HAP-1 (cell line): ENCODE measurements at regions not wholly inside any gene's neighbourhood (a gene's known extent, or its start where the extent isn't known, plus 50 kb on each side); places are given as distances from the start of the nearest gene placed in this dataset.

ENCODE experiments used
- DNase-seq, 2 experiments: peaks; one replicate each; pipeline ENCODE4 v3.0.0-alpha.2; 2016 to 2020; ENCODE audit warnings: low spot score in 2 of 2
- H3K27me3 ChIP-seq: fragments of 250-450 bp; sonication (Bioruptor Pico); 2 replicates; pipeline ENCODE4 v1.5.1; 2020; ENCODE audit warnings: low read depth, mild to moderate bottlenecking, moderate library complexity
- H3K36me3 ChIP-seq: fragments of 250-450 bp; sonication (Bioruptor Pico); replicated peaks from 2 replicates; pipeline ENCODE4 v1.5.1; 2020; ENCODE audit warnings: mild to moderate bottlenecking
- H3K4me1 ChIP-seq: fragments of 250-450 bp; sonication (Bioruptor Pico); 2 replicates; pipeline ENCODE4 v1.5.1; 2020; ENCODE audit warnings: mild to moderate bottlenecking
- H3K4me3 ChIP-seq: fragments of 250-450 bp; sonication (Bioruptor Pico); 2 replicates; pipeline ENCODE4 v1.5.1; 2020; ENCODE audit warnings: mild to moderate bottlenecking, moderate library complexity
- H3K9me3 ChIP-seq: fragments of 250-450 bp; sonication (Bioruptor Pico); 2 replicates; pipeline ENCODE4 v1.5.1; 2020; ENCODE audit warnings: mild to moderate bottlenecking, moderate library complexity
- in situ Hi-C: fragments of 300-500 bp; cut with MboI; formaldehyde crosslinking; loops from 3 replicates; pipeline ENCODE4 v1.14.3; 2020; ENCODE audit warnings: low sequenced_read_pairs, inconsistent platforms, mixed read lengths

DNA sequence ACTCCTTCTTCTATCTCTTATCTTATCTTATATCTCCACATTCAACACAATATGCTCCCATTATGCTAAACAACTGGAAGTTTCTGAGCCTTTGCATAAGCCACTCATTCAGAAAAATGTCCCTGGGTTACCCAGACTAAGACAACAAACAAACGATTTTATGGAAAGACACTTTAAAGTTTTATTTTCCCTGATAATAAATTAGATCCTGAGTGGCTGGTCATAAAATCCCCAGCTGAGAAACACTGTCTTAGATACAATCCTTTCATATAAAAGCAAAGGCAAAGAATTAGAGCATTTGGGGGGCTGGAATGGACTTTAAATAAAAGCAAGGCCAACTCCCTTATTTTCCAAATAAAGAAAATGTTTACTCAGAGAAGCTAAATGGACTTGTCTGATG is 322.3 kb downstream of the GBE1 start:
- H3K36me3 ChIP-seq: no peaks in the 10 kb centered on the region
- H3K27me3 ChIP-seq: peaks cover 9% of the 10 kb centered on the region
- H3K9me3 ChIP-seq: no peaks in the 10 kb centered on the region
- peaks cover 7% of the 10 kb centered on the region for H3K4me1 ChIP-seq
- in situ Hi-C loops: no loop called here
- peak in 1 of 2 experiments; percentile 46 for DNase-seq
- no peak overlapping the region for H3K4me3 ChIP-seq

DNA sequence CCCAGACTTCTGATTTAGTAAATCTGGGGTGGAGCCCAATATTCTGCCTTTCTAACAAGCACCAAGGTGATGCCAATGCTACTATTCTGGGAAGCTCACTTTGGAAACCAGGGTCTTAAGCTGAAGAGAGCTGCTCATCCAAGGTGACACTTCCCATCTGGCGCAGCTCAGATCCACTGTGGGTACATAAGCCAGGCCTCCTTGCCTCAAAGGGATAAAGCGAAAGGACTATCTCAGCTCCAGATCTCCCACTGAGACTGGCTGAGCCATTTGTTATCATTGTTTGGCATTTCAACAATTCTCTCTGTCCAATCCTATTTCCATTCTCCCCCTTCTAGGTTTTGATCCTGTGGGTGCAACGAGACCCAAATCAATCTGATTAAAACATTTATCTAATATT is 323.8 kb downstream of the GBE1 start:
- DNase-seq: no peak
- Histone ChIP-seq H3K27me3 (peaks cover 9% of the 10 kb centered on the region), H3K4me1 (peaks cover 3% of the 10 kb centered on the region; the same call in 1 of the 2 replicates), H3K9me3 (no peaks in the 10 kb centered on the region), H3K4me3 (no peak overlapping the region), H3K36me3 (no peaks in the 10 kb centered on the region)
- in situ Hi-C loops: no loop called here

DNA sequence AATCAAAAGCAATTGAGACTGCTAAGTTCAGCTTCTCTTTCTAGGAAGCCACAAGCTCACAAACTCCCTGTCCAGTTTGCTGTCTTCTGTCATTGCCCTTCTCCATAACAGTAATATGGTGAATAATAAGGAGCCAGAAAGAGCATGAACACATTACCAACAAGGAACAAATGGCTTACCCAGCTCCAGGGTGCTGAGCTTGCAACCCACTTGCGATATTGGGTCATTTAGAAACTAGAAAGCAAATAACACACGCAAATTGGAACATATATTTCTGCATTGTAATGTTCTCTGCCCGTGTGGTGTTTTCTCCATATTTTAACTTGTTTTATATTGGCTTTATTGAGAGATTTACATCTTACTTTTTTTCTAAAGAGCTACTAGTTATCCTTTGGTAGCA is 325.3 kb downstream of the GBE1 start:
- Histone ChIP-seq H3K27me3 (peaks cover 9% of the 10 kb centered on the region), H3K36me3 (no peaks in the 10 kb centered on the region), H3K4me3 (no peak overlapping the region), H3K4me1 (peaks cover 3% of the 10 kb centered on the region; the same call in 1 of the 2 replicates), H3K9me3 (no peaks in the 10 kb centered on the region)
- in situ Hi-C loops: no loop called here
- DNase-seq: no peak

DNA sequence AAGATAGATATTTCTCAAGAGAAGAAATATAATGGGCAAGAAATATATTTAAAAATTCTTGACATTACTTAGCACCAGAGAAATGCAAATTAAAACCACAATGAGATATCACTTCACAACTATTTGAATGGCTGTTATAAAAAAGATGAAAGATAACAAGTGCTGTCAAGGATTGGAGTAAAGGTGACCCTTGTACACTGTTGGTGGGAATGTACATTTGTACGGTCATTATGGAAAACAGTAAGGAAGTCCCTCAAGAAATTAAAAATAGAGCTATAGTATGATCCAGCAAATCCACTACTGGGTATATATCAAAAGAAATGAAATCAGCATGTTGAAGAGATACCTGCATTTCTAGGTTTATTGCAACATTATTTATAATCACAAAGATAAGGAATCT is 326.4 kb downstream of the GBE1 start:
- H3K4me1 ChIP-seq: peaks cover 3% of the 10 kb centered on the region; the same call in 1 of the 2 replicates
- H3K27me3 ChIP-seq: peaks cover 9% of the 10 kb centered on the region
- in situ Hi-C loops: no loop called here
- H3K36me3 ChIP-seq: no peaks in the 10 kb centered on the region
- no peak for DNase-seq
- H3K4me3 ChIP-seq: no peak overlapping the region
- no peaks in the 10 kb centered on the region for H3K9me3 ChIP-seq

DNA sequence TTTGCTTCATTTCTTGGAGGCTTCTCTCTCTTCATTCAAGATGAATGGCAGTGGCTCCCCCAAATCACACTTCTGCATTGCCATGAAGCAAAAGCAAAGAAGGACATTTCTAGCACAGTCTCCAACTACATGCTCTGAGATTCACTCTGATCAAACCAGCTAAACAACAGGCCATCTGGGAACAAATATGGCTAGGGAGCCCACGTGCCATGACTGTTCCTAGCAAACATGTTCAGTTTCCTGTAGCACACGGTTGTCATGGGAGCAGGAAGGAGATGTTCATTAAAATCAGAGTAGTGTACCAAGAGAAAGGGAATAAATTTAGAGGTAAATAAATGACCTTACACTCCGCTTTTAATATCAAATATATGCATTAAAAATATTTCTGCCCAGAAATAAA is 327.3 kb downstream of the GBE1 start:
- Histone ChIP-seq H3K36me3 (no peaks in the 10 kb centered on the region), H3K27me3 (peaks cover 9% of the 10 kb centered on the region)

DNA sequence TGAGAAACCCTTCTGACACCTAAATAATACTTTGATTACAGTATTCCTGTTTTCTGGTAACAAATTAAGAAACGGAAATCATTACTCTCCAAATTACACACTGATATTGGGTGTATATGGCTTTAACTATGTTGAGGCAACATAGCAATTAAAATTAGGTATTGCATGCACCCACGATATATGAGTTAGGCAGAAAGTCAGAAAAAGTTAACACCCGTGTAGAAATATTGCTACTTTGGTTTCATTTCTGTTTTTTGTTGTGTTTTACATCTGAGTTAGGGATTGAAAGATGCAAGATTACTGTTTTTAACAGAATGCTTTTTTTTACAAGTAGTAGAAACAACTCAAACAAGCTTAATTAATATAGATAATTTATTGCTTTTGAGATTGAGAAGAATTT is 327.8 kb downstream of the GBE1 start:
- no peak overlapping the region for H3K4me3 ChIP-seq
- no peaks in the 10 kb centered on the region for H3K9me3 ChIP-seq
- in situ Hi-C loops: no loop called here
- DNase-seq: no peak
- H3K4me1 ChIP-seq: no peaks in the 10 kb centered on the region
- no peaks in the 10 kb centered on the region for H3K36me3 ChIP-seq
- H3K27me3 ChIP-seq: peaks cover 9% of the 10 kb centered on the region

More for the DNA sequence above, 327.3 kb downstream of the GBE1 start:
- no peaks in the 10 kb centered on the region for H3K9me3 ChIP-seq
- no peak for DNase-seq
- no peak overlapping the region for H3K4me3 ChIP-seq
- in situ Hi-C loops: no loop called here
- peaks cover 1% of the 10 kb centered on the region; the same call in 1 of the 2 replicates for H3K4me1 ChIP-seq

DNA sequence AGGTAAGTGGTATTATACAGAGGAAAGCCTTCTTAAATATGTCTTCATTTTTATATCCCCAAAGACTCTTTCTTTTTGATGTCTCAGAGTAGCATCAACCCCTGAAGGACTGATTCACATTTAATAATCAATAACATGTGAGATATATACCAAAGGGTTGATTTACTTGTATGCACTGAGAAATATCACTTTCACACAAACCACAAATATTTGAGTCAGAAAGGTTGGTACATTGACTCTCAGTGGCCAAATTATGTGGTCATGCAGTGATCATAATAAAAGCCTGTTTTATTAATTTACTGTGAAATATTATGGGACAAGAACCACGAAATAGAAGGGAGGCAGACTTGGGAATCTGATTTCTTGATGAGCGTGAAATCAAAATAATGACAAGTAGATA is 329.0 kb downstream of the GBE1 start:
- DNase-seq: no peak
- peaks cover 9% of the 10 kb centered on the region for H3K27me3 ChIP-seq

DNA sequence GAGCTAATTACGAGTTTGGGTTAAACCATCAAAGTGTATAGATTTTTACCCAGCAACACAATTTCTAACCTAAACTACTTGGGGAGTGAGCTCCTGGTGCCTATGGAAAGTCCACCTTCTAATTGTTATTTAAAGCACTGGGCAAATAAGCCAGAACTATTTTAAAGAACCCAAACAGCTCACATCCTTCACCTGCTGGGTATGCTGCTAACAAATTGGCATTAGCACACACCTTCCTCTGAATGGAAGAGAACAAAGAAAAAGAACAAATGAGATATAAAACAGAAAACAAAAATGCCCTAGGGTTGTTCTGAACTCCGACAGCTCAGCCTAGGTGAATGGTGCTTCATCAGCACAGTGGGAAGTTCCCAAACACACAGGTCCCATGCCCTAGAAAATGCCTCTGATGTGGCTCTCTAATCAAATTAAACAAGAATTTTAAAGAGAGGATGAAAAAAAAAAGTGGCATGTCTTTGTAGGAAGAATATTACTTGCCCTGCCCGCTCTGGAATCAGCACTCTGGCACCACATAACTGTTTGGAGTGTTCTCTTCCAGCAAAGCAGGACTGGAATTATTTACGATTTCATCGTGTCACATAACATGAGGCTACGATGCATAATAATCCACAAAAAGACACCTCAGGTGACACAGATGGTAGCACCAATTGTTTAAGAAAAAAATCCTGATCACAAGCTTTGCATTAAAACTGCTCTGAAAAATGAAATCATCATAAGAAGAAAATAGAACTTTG is 334.4 kb downstream of the GBE1 start:
- no peaks in the 10 kb centered on the region for H3K36me3 ChIP-seq
- no peak overlapping the region for H3K4me3 ChIP-seq
- DNase-seq: no peak
- in situ Hi-C loops: no loop called here
- no peaks in the 10 kb centered on the region for H3K4me1 ChIP-seq
- H3K27me3 ChIP-seq: no peaks in the 10 kb centered on the region; the same call in 1 of the 2 replicates
- no peaks in the 10 kb centered on the region for H3K9me3 ChIP-seq

More for the DNA sequence above, 329.0 kb downstream of the GBE1 start:
- Histone ChIP-seq H3K4me3 (no peak overlapping the region), H3K9me3 (no peaks in the 10 kb centered on the region), H3K36me3 (no peaks in the 10 kb centered on the region), H3K4me1 (no peaks in the 10 kb centered on the region)
- in situ Hi-C loops: no loop called here

DNA sequence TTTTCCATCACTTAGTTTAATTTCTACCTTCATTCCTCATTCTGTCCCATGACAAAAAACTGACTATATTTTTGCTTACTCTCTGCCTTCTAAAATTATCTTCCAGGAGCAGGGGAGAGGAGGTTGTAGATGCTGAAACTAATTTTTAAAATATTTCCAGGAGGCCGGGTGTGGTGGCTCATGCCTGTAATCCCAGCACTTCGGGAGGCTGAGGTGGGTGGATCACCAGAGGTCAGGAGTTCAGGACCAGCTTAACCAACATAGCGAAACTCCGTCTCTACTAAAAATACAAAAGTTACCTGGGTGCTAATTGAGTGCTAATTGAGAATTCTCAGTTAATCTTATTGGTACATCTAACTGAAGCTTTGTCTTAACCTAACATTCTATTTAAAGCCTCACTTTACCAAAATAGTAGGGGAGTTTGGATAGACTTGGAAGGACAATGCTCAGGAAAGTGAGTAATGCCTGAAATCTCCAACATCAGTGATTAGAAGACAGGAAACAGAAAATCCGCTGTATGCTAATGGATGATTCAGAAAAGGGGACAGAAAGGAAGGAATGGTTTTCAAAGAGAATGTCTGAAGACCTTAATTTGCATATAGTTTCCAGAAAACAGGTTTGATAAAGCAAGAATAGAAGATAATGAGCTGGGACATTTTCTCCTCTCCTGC is 336.1 kb downstream of the GBE1 start:
- in situ Hi-C loops: no loop called here
- Histone ChIP-seq H3K4me1 (no peaks in the 10 kb centered on the region), H3K4me3 (no peak overlapping the region), H3K27me3 (no peaks in the 10 kb centered on the region; the same call in 1 of the 2 replicates), H3K9me3 (no peaks in the 10 kb centered on the region), H3K36me3 (no peaks in the 10 kb centered on the region)
- no peak for DNase-seq

DNA sequence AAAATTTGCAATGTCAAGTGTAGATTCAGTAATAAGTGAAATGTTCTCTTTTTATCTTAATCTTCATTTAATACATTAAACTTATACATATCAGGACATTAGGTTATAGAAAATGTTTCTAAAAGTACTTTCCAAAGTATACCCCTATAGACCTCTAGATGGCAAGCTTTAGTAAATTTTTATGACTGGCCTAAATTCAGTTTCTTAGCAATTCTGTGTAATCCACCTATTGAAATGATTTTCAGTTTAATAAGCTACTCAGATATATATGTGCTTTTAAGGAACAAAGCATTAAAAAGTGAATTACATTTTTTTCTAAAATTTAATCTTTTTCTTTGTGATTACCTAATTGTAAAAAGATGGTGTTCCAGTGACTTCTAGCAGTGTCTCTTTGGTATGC is 342.2 kb downstream of the GBE1 start:
- DNase-seq: peak in 1 of 2 experiments; percentile 45
- Histone ChIP-seq H3K4me1 (no peaks in the 10 kb centered on the region), H3K9me3 (no peaks in the 10 kb centered on the region), H3K36me3 (no peaks in the 10 kb centered on the region), H3K27me3 (no peaks in the 10 kb centered on the region), H3K4me3 (no peak overlapping the region)
- in situ Hi-C loops: no loop called here

DNA sequence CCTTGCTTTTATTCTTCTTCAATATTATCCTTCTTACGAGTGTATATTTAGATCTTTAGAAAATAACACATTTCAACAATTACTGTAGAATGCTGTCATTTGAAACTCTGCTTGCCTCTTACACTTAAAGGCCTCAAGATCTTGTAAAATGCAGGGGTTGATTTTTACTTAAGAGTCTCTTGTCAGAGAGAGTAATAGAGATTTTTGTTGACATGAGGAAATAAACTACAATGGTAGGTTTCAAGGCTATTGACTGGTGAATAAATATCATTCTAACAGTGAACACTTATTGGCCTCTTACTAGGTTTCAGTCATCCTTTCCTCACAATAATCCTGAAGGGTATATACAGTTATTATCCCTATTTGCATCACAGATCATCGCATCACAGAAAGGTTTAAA is 344.6 kb downstream of the GBE1 start:
- H3K4me1 ChIP-seq: no peaks in the 10 kb centered on the region
- in situ Hi-C loops: no loop called here
- no peak for DNase-seq
- no peak overlapping the region for H3K4me3 ChIP-seq
- H3K27me3 ChIP-seq: no peaks in the 10 kb centered on the region
- H3K9me3 ChIP-seq: no peaks in the 10 kb centered on the region
- no peaks in the 10 kb centered on the region for H3K36me3 ChIP-seq

DNA sequence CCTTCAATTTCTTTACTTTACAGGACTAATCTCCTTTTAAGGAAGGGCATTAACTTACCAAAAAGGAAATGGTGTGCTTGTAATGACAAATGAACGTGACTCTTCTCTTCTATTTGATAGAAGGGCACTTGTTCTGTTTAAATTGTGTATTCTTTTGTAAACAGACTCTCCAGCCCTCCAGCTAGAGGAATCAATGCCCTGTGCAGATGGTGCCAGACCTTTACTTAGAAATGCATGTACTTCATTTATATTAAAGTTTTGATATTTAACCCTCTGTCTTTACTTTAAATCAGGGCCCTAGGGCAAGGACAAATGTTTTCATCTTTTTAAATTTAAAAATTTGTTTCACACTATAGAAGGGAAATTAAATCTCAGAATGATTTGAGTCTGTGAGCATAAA is 355.1 kb downstream of the GBE1 start:
- in situ Hi-C loops: no loop called here
- no peak overlapping the region for H3K4me3 ChIP-seq
- H3K36me3 ChIP-seq: no peaks in the 10 kb centered on the region
- no peaks in the 10 kb centered on the region for H3K27me3 ChIP-seq
- peak; percentile 60 to 88 for DNase-seq
- no peaks in the 10 kb centered on the region for H3K9me3 ChIP-seq
- H3K4me1 ChIP-seq: peaks cover 20% of the 10 kb centered on the region

DNA sequence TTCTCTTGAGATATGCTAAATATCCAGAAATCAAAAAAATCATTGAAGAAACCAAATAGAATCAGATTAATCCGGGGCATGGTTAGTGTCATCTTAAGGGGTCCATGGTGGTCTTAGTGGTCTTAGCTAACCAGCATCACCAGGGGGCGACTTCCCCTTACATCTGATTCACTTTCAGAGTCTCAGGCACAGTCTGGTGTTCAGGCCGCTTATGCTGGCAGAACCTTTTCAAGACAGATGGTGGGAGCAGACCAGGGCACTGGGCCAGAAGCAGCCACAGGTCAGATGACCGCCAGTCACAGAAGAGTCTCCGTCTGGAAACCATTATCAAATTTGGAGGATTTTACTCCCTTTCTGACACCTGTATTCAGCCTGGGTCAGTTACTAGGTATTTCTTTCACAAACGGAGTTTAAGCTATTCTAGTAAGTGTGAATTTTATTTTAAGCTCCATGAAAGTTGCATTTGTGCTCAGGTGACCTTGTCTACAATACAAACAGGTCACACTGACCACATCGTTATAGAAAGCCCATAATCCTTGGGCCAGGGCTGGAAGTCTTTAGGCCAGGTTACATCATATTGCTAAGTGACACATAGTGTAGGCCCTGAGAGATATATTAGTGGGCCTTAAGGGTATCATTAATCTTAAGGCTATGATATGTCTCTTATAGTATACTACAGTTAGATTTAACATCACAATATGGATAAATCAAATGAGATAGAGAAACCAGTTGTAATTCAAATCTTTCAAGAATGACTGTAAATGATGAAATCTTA is 365.5 kb downstream of the GBE1 start:
- Histone ChIP-seq H3K27me3 (no peaks in the 10 kb centered on the region), H3K4me1 (peaks cover 41% of the 10 kb centered on the region), H3K36me3 (no peaks in the 10 kb centered on the region), H3K4me3 (no peak overlapping the region), H3K9me3 (no peaks in the 10 kb centered on the region)
- in situ Hi-C loops: no loop called here
- peak; percentile 34 to 42 for DNase-seq
